ENCODE measurements at regions not wholly inside any gene's neighbourhood (a gene's known extent, or its start where the extent isn't known, plus 50 kb on each side); places are given as distances from the start of the nearest gene placed in this dataset.
"Not testable (repeated sequence)": the region's sequence is repeated elsewhere in the genome, so short reads cannot be mapped to it uniquely, and the experiment has no call there.

DNA sequence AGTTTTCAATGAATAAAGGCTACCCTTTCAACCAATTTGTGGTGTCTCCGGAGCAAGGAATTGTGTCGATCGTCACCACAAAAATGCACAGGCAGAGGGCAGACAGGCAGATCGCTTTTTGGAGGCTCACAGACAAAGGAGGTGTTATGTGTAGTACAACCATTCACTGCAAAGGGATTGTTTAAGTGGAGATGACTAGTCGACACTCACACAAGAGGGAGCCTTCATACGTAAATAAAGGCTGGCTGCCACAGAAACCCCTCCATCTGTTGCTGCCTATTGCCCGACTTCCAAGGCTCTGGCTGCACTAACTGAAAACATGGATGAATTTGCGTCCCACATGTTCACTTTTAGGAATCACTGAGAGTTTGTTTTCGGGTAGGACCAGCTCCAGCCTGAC lies 281.1 kb downstream of the NKX6-1 start:
- dilution Hi-C loops (cut with MboI; ENCODE audit: extremely low pct_ligation_motif_present, low sequenced_read_pairs), result no loop called here
- Histone ChIP-seq H3K9ac (replicated peaks; ENCODE audit: extremely low read depth, insufficient read depth, low read length) (no peak overlapping the region), H3K4me3 (replicated peaks in 1 of 3; ENCODE audit: insufficient read depth in 1 of 3, low read depth in 1 of 3, low read length in 3 of 3) (no peak overlapping the region)

DNA sequence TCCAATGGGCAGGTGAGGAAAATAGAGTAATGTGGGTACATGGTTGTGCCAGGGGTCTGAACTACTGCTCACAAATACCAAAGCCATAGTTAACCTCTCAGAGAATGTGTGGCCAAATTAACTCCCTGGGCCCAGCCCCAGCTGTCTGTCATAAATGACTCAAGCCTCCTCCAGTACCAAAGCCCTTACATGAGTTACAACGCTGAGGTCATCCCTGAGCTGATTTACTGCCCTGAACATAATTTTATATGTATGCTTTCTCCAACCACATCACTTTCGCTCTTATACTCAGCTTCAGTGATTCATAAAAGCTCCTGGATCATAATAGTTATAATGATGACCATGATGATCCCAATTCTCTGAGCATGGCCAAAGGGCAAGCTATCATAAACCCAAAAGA lies 283.9 kb downstream of the NKX6-1 start:
- intact Hi-C loops (cut with micrococcal nuclease), result no loop called here
- no peaks in the 10 kb centered on the region for H3K27me3 ChIP-seq (ENCODE audit: control insufficient read depth in 2 of 2, insufficient read depth in 2 of 2, low read length in 2 of 2)
- H3K9ac ChIP-seq (replicated peaks; ENCODE audit: extremely low read depth, insufficient read depth, low read length), result no peak overlapping the region
- ChIA-PET POLR2A (no interaction called here), CTCF (no interaction called here)
- no peak overlapping the region for H2AFZ ChIP-seq (ENCODE audit: low read depth, low read length)
- no peaks in the 10 kb centered on the region for H3K4me1 ChIP-seq (ENCODE audit: control insufficient read depth, extremely low read depth, insufficient read depth, low read length)
- H3K36me3 ChIP-seq (ENCODE audit: control insufficient read depth in 2 of 2, extremely low read depth in 1 of 2, insufficient read depth in 2 of 2, low read length in 2 of 2), result no peaks in the 10 kb centered on the region
- H3K79me2 ChIP-seq (ENCODE audit: control insufficient read depth, insufficient read depth, low read length), result no peaks in the 10 kb centered on the region
- H3K27ac ChIP-seq (ENCODE audit: insufficient read depth, low read depth, low read length), result no peak overlapping the region
- dilution Hi-C loops (cut with MboI; ENCODE audit: extremely low pct_ligation_motif_present, low sequenced_read_pairs), result no loop called here
- DNase-seq (ENCODE audit: low read depth, low spot score) (no peak), FAIRE-seq (no peak)
- BruUV-seq (replicated peaks), result no TSS peak
- no peaks in the 10 kb centered on the region for H3K9me1 ChIP-seq (replicated peaks; ENCODE audit: control insufficient read depth, extremely low read depth, insufficient read depth, low read length)
- H3K4me3 ChIP-seq (replicated peaks in 1 of 3; ENCODE audit: insufficient read depth in 1 of 3, low read depth in 1 of 3, low read length in 3 of 3), result no peak overlapping the region
- H4K20me1 ChIP-seq (replicated peaks; ENCODE audit: control insufficient read depth, extremely low read depth, insufficient read depth, low read length), result no peaks in the 10 kb centered on the region
- TF ChIP-seq FOS (IDR thresholded peaks at IDR 0.05; ENCODE audit: borderline replicate concordance, insufficient read depth, low read length) (no peak), JUN (IDR thresholded peaks at IDR 0.05; ENCODE audit: borderline replicate concordance, insufficient read depth, insufficient read length, low read depth) (no peak)
- H3K9me3 ChIP-seq (replicated peaks; ENCODE audit: control insufficient read depth, insufficient read depth, low read length), result no peaks in the 10 kb centered on the region
- H3K4me2 ChIP-seq (ENCODE audit: insufficient read depth, low read length), result no peak overlapping the region

More for the DNA sequence above, 281.1 kb downstream of the NKX6-1 start:
- no peaks in the 10 kb centered on the region for H3K9me3 ChIP-seq (replicated peaks; ENCODE audit: control insufficient read depth, insufficient read depth, low read length)
- no peak overlapping the region for H3K27ac ChIP-seq (ENCODE audit: insufficient read depth, low read depth, low read length)
- DNase-seq (ENCODE audit: low read depth, low spot score), result no peak
- no peaks in the 10 kb centered on the region for H3K27me3 ChIP-seq (ENCODE audit: control insufficient read depth in 2 of 2, insufficient read depth in 2 of 2, low read length in 2 of 2)
- no peak overlapping the region for H3K4me2 ChIP-seq (ENCODE audit: insufficient read depth, low read length)
- no peaks in the 10 kb centered on the region for H3K36me3 ChIP-seq (ENCODE audit: control insufficient read depth in 2 of 2, extremely low read depth in 1 of 2, insufficient read depth in 2 of 2, low read length in 2 of 2)
- FAIRE-seq, result no peak
- POLR2A ChIA-PET, result no interaction called here
- intact Hi-C loops (cut with micrococcal nuclease), result no loop called here
- BruUV-seq (replicated peaks), result no TSS peak
- no peaks in the 10 kb centered on the region for H4K20me1 ChIP-seq (replicated peaks; ENCODE audit: control insufficient read depth, extremely low read depth, insufficient read depth, low read length)
- no peaks in the 10 kb centered on the region for H3K4me1 ChIP-seq (ENCODE audit: control insufficient read depth, extremely low read depth, insufficient read depth, low read length)
- H2AFZ ChIP-seq (ENCODE audit: low read depth, low read length), result no peak overlapping the region
- no peaks in the 10 kb centered on the region for H3K9me1 ChIP-seq (replicated peaks; ENCODE audit: control insufficient read depth, extremely low read depth, insufficient read depth, low read length)
- H3K79me2 ChIP-seq (ENCODE audit: control insufficient read depth, insufficient read depth, low read length), result no peaks in the 10 kb centered on the region
- TF ChIP-seq JUN (IDR thresholded peaks at IDR 0.05; ENCODE audit: borderline replicate concordance, insufficient read depth, insufficient read length, low read depth) (no peak), MYC (IDR thresholded peaks at IDR 0.05; ENCODE audit: low read depth, low read length) (no peak), GATA2 (IDR thresholded peaks at IDR 0.05; ENCODE audit: insufficient read depth, insufficient read length, low read depth, low read length) (no peak), POLR2A (IDR thresholded peaks at IDR 0.05; ENCODE audit: low read depth, low read length) (no peak)
- CTCF ChIA-PET, result no interaction called here

DNA sequence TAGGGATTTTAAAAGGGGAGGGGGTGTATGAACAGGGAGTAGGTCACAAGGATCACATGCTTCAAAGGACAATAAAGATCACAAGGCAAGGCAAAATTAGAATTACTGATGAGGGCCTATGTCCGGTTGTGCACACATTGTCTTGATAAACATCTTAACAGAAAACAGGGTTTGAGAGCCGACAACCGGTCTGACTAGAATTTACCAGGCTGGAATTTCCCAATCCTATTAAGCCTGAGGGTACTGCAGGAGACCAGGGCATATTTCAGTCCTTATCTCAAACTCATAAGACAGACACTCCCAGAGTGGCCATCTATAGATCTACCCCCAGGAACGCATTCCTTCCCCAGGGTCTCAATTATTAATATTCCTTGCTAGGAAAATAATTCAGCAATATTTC lies 292.9 kb downstream of the NKX6-1 start:
- CTCF ChIA-PET, result not testable (repeated sequence)

More for the DNA sequence above, 292.9 kb downstream of the NKX6-1 start:
- intact Hi-C loops (cut with micrococcal nuclease); H3K4me2 ChIP-seq (ENCODE audit: insufficient read depth, low read length); DNase-seq (ENCODE audit: low read depth, low spot score); dilution Hi-C loops (cut with MboI; ENCODE audit: extremely low pct_ligation_motif_present, low sequenced_read_pairs); H3K9me3 ChIP-seq (replicated peaks; ENCODE audit: control insufficient read depth, insufficient read depth, low read length); H3K27ac ChIP-seq (ENCODE audit: insufficient read depth, low read depth, low read length); H3K79me2 ChIP-seq (ENCODE audit: control insufficient read depth, insufficient read depth, low read length); H3K36me3 ChIP-seq (ENCODE audit: control insufficient read depth in 2 of 2, extremely low read depth in 1 of 2, insufficient read depth in 2 of 2, low read length in 2 of 2); BruUV-seq (replicated peaks); H4K20me1 ChIP-seq (replicated peaks; ENCODE audit: control insufficient read depth, extremely low read depth, insufficient read depth, low read length); FAIRE-seq; H3K9ac ChIP-seq (replicated peaks; ENCODE audit: extremely low read depth, insufficient read depth, low read length); POLR2A ChIA-PET; H3K4me3 ChIP-seq (replicated peaks in 1 of 3; ENCODE audit: insufficient read depth in 1 of 3, low read depth in 1 of 3, low read length in 3 of 3); H3K9me1 ChIP-seq (replicated peaks; ENCODE audit: control insufficient read depth, extremely low read depth, insufficient read depth, low read length); H2AFZ ChIP-seq (ENCODE audit: low read depth, low read length); H3K4me1 ChIP-seq (ENCODE audit: control insufficient read depth, extremely low read depth, insufficient read depth, low read length); H3K27me3 ChIP-seq (ENCODE audit: control insufficient read depth in 2 of 2, insufficient read depth in 2 of 2, low read length in 2 of 2): not testable (repeated sequence)
